Keratinocyte (primary cell): ENCODE measurements at regions not wholly inside any gene's neighbourhood (a gene's known extent, or its start where the extent isn't known, plus 50 kb on each side); places are given as distances from the start of the nearest gene placed in this dataset.
A peak's percentile ranks its signal among the peaks of the same experiment; 100 is the strongest.

Experiments used
- EZH2 ChIP-seq: IDR thresholded peaks from one replicate; pipeline ENCODE4 v1.6.1; 2012; ENCODE audit warnings: inconsistent platforms, mild to moderate bottlenecking, low read length, moderate library complexity
- TF ChIP-seq, protein P1 (sequence below), 3 experiments: IDR thresholded peaks in 1 of 3; conservative IDR thresholded peaks in 1 of 3; optimal IDR thresholded peaks in 1 of 3; 2 replicates in 2 of 3; 3 replicates in 1 of 3; pipeline versions ENCODE3 to v1.5.1; 2011; ENCODE audit warnings: low read length in 3 of 3, mild to moderate bottlenecking in 3 of 3, moderate library complexity in 2 of 3, control low read depth in 1 of 3, inconsistent platforms in 1 of 3; ENCODE audit not compliant: insufficient read depth in 2 of 3; ENCODE audit errors: extremely low read depth in 1 of 3

DNA sequence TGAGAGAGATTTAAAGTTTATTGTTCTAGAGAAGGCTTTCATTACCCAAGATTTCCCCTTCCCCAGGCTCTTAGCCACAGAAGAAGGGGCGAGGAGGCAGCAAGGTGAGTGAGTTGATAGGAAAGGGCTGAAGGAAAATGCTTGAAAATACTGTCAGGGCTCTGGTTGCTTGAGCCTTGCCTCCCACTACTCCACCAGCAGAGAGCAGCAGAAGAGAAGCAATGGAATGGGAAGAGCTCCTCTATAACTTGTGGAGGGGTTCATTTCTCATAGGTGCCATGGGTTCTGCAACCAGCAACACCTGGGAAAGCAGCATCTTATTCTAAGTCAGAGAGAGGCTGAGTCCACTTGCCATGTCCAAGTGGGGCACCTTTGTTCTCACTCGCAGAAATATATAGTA, 184.0 kb upstream of the CNTN6 start:
- TF ChIP-seq, protein P1, sequence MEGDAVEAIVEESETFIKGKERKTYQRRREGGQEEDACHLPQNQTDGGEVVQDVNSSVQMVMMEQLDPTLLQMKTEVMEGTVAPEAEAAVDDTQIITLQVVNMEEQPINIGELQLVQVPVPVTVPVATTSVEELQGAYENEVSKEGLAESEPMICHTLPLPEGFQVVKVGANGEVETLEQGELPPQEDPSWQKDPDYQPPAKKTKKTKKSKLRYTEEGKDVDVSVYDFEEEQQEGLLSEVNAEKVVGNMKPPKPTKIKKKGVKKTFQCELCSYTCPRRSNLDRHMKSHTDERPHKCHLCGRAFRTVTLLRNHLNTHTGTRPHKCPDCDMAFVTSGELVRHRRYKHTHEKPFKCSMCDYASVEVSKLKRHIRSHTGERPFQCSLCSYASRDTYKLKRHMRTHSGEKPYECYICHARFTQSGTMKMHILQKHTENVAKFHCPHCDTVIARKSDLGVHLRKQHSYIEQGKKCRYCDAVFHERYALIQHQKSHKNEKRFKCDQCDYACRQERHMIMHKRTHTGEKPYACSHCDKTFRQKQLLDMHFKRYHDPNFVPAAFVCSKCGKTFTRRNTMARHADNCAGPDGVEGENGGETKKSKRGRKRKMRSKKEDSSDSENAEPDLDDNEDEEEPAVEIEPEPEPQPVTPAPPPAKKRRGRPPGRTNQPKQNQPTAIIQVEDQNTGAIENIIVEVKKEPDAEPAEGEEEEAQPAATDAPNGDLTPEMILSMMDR (optimal IDR thresholded peaks at IDR 0.05 in 1 of 3, IDR thresholded peaks at IDR 0.05 in 1 of 3, conservative IDR thresholded peaks at IDR 0.05 in 1 of 3; ENCODE audit: extremely low read depth in 1 of 3, insufficient read depth in 2 of 3, low read length in 3 of 3): peak in 2 of 3 experiments; percentile 43 to 58
- no peak for TF ChIP-seq EZH2
